Natural killer cell treated with Interleukin-12 subunit alpha and Interleukin-12 subunit beta and Interleukin-15 and Interleukin-18, amount 100 ng/mL, for 72 hours (primary cell): ENCODE measurements at regions not wholly inside any gene's neighbourhood (a gene's known extent, or its start where the extent isn't known, plus 50 kb on each side); places are given as distances from the start of the nearest gene placed in this dataset.
A peak's percentile ranks its signal among the peaks of the same experiment; 100 is the strongest.

Experiments used
- ATAC-seq, 2 donors: fragments of 150-1000 bp; cut with Tn5 transposase in 1 of 2; sonication (Bioruptor Pico), chemical (Tn5 transposase) in 1 of 2; 2 replicates each; pipeline ENCODE4 v1.10.0; 2021
- DNase-seq: peaks from one replicate; pipeline ENCODE4 v3.0.0; 2022; ENCODE audit warnings: low spot score
- H3K27ac Mint-ChIP-seq, 2 donors: 1 replicate in 1 of 2; 2 replicates in 1 of 2; pipeline ENCODE4 v1.8.0; 2022; ENCODE audit warnings: mixed read lengths in 2 of 2, mild to moderate bottlenecking in 1 of 2, moderate library complexity in 1 of 2
- H3K27me3 Mint-ChIP-seq, 2 donors: 1 replicate in 1 of 2; 2 replicates in 1 of 2; pipeline ENCODE4 v1.8.0; 2022; ENCODE audit warnings: mixed read lengths in 2 of 2
- H3K36me3 Mint-ChIP-seq: one replicate; pipeline ENCODE4 v1.8.0; 2022; ENCODE audit warnings: mixed read lengths
- H3K4me1 Mint-ChIP-seq, 2 donors: 1 replicate in 1 of 2; 2 replicates in 1 of 2; pipeline ENCODE4 v1.8.0; 2022; ENCODE audit warnings: low read depth in 2 of 2, mixed read lengths in 2 of 2, mild to moderate bottlenecking in 1 of 2
- H3K4me3 Mint-ChIP-seq: one replicate; pipeline ENCODE4 v1.8.0; 2022; ENCODE audit warnings: mixed read lengths
- H3K9me3 Mint-ChIP-seq: 2 replicates; pipeline ENCODE4 v1.8.0; 2022; ENCODE audit warnings: mixed read lengths

GRCh38 chr1:25063591-25064416, 133.7 kb upstream of the RUNX3 start:
- Mint-ChIP-seq H3K9me3 (no peaks in the 10 kb centered on the region), H3K4me3 (peak overlapping the region; percentile 69), H3K27me3 (peaks cover 7 to 18% of the 10 kb centered on the region in 2 donors), H3K4me1 (peaks cover 51 to 53% of the 10 kb centered on the region in 2 donors), H3K36me3 (no peaks in the 10 kb centered on the region), H3K27ac (peak overlapping the region; percentile 5 to 77)
- no peak for ATAC-seq
- no peak for DNase-seq

GRCh38 chr1:25062621-25063255, 132.7 kb upstream of the RUNX3 start:
- ATAC-seq (no peak), DNase-seq (no peak)
- H3K9me3 Mint-ChIP-seq, result no peaks in the 10 kb centered on the region
- H3K36me3 Mint-ChIP-seq, result no peaks in the 10 kb centered on the region
- H3K4me3 Mint-ChIP-seq, result no peak overlapping the region
- peaks cover 45 to 51% of the 10 kb centered on the region in 2 donors for H3K4me1 Mint-ChIP-seq
- peak overlapping the region in 1 of 2 donors; percentile 45 for H3K27ac Mint-ChIP-seq
- H3K27me3 Mint-ChIP-seq, result peaks cover 7 to 14% of the 10 kb centered on the region in 2 donors

GRCh38 chr1:25061261-25061995, 131.4 kb upstream of the RUNX3 start:
- H3K9me3 Mint-ChIP-seq, result no peaks in the 10 kb centered on the region
- peaks cover 2 to 10% of the 10 kb centered on the region in 2 donors for H3K27me3 Mint-ChIP-seq
- no peaks in the 10 kb centered on the region for H3K36me3 Mint-ChIP-seq
- ATAC-seq (no peak), DNase-seq (peak; percentile 49)
- H3K27ac Mint-ChIP-seq, result peak overlapping the region; percentile 7 to 45
- H3K4me1 Mint-ChIP-seq, result peaks cover 39 to 43% of the 10 kb centered on the region in 2 donors
- no peak overlapping the region for H3K4me3 Mint-ChIP-seq

GRCh38 chr1:25057188-25057587, 127.1 kb upstream of the RUNX3 start:
- H3K4me1 Mint-ChIP-seq, result peaks cover 15 to 19% of the 10 kb centered on the region in 2 donors
- H3K27ac Mint-ChIP-seq, result no peak overlapping the region
- no peak for DNase-seq
- ATAC-seq, result no peak
- peaks cover 18 to 22% of the 10 kb centered on the region in 2 donors for H3K27me3 Mint-ChIP-seq
- H3K4me3 Mint-ChIP-seq, result no peak overlapping the region
- no peaks in the 10 kb centered on the region for H3K36me3 Mint-ChIP-seq
- H3K9me3 Mint-ChIP-seq, result no peaks in the 10 kb centered on the region

GRCh38 chr1:25056536-25056935, 126.5 kb upstream of the RUNX3 start:
- ATAC-seq, result no peak
- peaks cover 9 to 15% of the 10 kb centered on the region in 2 donors for H3K4me1 Mint-ChIP-seq
- no peak for DNase-seq
- H3K36me3 Mint-ChIP-seq, result no peaks in the 10 kb centered on the region
- no peaks in the 10 kb centered on the region for H3K9me3 Mint-ChIP-seq
- H3K4me3 Mint-ChIP-seq, result no peak overlapping the region
- H3K27me3 Mint-ChIP-seq, result peaks cover 18 to 21% of the 10 kb centered on the region in 2 donors
- H3K27ac Mint-ChIP-seq, result no peak overlapping the region

- ATAC-seq, result no peak
- Mint-ChIP-seq H3K36me3 (no peaks in the 10 kb centered on the region), H3K27ac (peak overlapping the region; percentile 58 to 60), H3K9me3 (no peaks in the 10 kb centered on the region), H3K4me1 (peaks cover 6 to 11% of the 10 kb centered on the region in 2 donors), H3K27me3 (peaks cover 19 to 20% of the 10 kb centered on the region in 2 donors), H3K4me3 (no peak overlapping the region)
- no peak for DNase-seq
These were observed 125.9 kb upstream of the RUNX3 start for GRCh38 chr1:25055961-25056360.

- DNase-seq, result no peak
- Mint-ChIP-seq H3K9me3 (no peaks in the 10 kb centered on the region), H3K27me3 (peaks cover 23 to 24% of the 10 kb centered on the region in 2 donors), H3K4me1 (peaks cover 10 to 14% of the 10 kb centered on the region in 2 donors), H3K36me3 (no peaks in the 10 kb centered on the region), H3K4me3 (no peak overlapping the region), H3K27ac (peak overlapping the region; percentile 58 to 60)
- no peak for ATAC-seq
These were observed 125.3 kb upstream of the RUNX3 start for GRCh38 chr1:25055324-25055780.

- Mint-ChIP-seq H3K4me3 (no peak overlapping the region), H3K27ac (peak overlapping the region; percentile 35 to 53), H3K27me3 (peaks cover 24 to 26% of the 10 kb centered on the region in 2 donors), H3K36me3 (no peaks in the 10 kb centered on the region), H3K9me3 (no peaks in the 10 kb centered on the region), H3K4me1 (peaks cover 10 to 14% of the 10 kb centered on the region in 2 donors)
- ATAC-seq (no peak), DNase-seq (no peak)
These were observed 124.6 kb upstream of the RUNX3 start for GRCh38 chr1:25054526-25055323.

- Mint-ChIP-seq H3K36me3 (no peaks in the 10 kb centered on the region), H3K4me3 (no peak overlapping the region), H3K27me3 (peaks cover 24 to 29% of the 10 kb centered on the region in 2 donors), H3K27ac (no peak overlapping the region), H3K9me3 (no peaks in the 10 kb centered on the region), H3K4me1 (peaks cover 10 to 14% of the 10 kb centered on the region in 2 donors)
- DNase-seq (no peak), ATAC-seq (no peak)
These were observed 123.6 kb upstream of the RUNX3 start for GRCh38 chr1:25053576-25054250.

- no peaks in the 10 kb centered on the region for H3K9me3 Mint-ChIP-seq
These were observed 121.8 kb upstream of the RUNX3 start for GRCh38 chr1:25051906-25052305.

GRCh38 chr1:25051504-25051903, 121.4 kb upstream of the RUNX3 start:
- no peaks in the 10 kb centered on the region for H3K36me3 Mint-ChIP-seq
- ATAC-seq (no peak), DNase-seq (no peak)
- H3K4me1 Mint-ChIP-seq, result peaks cover 10 to 14% of the 10 kb centered on the region in 2 donors
- H3K27me3 Mint-ChIP-seq, result peaks cover 24 to 38% of the 10 kb centered on the region in 2 donors
- H3K4me3 Mint-ChIP-seq, result no peak overlapping the region
- no peak overlapping the region for H3K27ac Mint-ChIP-seq
- no peaks in the 10 kb centered on the region for H3K9me3 Mint-ChIP-seq

More at GRCh38 chr1:25051906-25052305, 121.8 kb upstream of the RUNX3 start:
- ATAC-seq, result no peak
- no peaks in the 10 kb centered on the region for H3K36me3 Mint-ChIP-seq
- no peak overlapping the region for H3K27ac Mint-ChIP-seq
- no peak overlapping the region for H3K4me3 Mint-ChIP-seq
- H3K4me1 Mint-ChIP-seq, result peaks cover 10 to 14% of the 10 kb centered on the region in 2 donors
- peaks cover 24 to 38% of the 10 kb centered on the region in 2 donors for H3K27me3 Mint-ChIP-seq
- DNase-seq, result no peak

GRCh38 chr1:25050165-25050564, 120.1 kb upstream of the RUNX3 start:
- Mint-ChIP-seq H3K9me3 (no peaks in the 10 kb centered on the region), H3K4me3 (no peak overlapping the region), H3K27ac (no peak overlapping the region), H3K36me3 (no peaks in the 10 kb centered on the region), H3K27me3 (peaks cover 18 to 34% of the 10 kb centered on the region in 2 donors), H3K4me1 (peaks cover 5 to 10% of the 10 kb centered on the region in 2 donors)
- DNase-seq (no peak), ATAC-seq (no peak)
